Immature natural killer cell (primary cell): ENCODE measurements at regions not wholly inside any gene's neighbourhood (a gene's known extent, or its start where the extent isn't known, plus 50 kb on each side); places are given as distances from the start of the nearest gene placed in this dataset.

Experiments
- DNase-seq, 3 donors: peaks; one replicate each; pipeline ENCODE4 v3.0.0; 2022; ENCODE audit warnings: mixed read lengths in 1 of 3
- H3K27ac Mint-ChIP-seq, 6 donors: one replicate each; pipeline ENCODE4 v1.8.0; 2020; ENCODE audit warnings: mixed read lengths in 6 of 6, mild to moderate bottlenecking in 5 of 6, inconsistent platforms in 4 of 6, moderate library complexity in 3 of 6
- H3K27me3 Mint-ChIP-seq, 3 donors: one replicate each; pipeline ENCODE4 v1.8.0; 2020 to 2021; ENCODE audit warnings: low read depth in 3 of 3, mild to moderate bottlenecking in 3 of 3, mixed read lengths in 3 of 3, moderate library complexity in 3 of 3, inconsistent platforms in 1 of 3
- H3K36me3 Mint-ChIP-seq, 3 donors: one replicate each; pipeline ENCODE4 v1.8.0; 2020; ENCODE audit warnings: mixed read lengths in 3 of 3, inconsistent platforms in 2 of 3, mild to moderate bottlenecking in 2 of 3
- H3K4me1 Mint-ChIP-seq, 2 donors: one replicate each; pipeline ENCODE4 v1.8.0; 2020; ENCODE audit warnings: inconsistent platforms in 2 of 2, mild to moderate bottlenecking in 2 of 2, mixed read lengths in 2 of 2, moderate library complexity in 1 of 2
- H3K4me3 Mint-ChIP-seq, 5 donors: one replicate each; pipeline ENCODE4 v1.8.0; 2020; ENCODE audit warnings: mild to moderate bottlenecking in 5 of 5, mixed read lengths in 5 of 5, inconsistent platforms in 3 of 5, moderate library complexity in 3 of 5
- H3K9me3 Mint-ChIP-seq, 6 donors: one replicate each; pipeline ENCODE4 v1.8.0; 2020; ENCODE audit warnings: mild to moderate bottlenecking in 6 of 6, mixed read lengths in 6 of 6, inconsistent platforms in 4 of 6, moderate library complexity in 3 of 6

- H3K36me3 Mint-ChIP-seq = no peaks in the 10 kb centered on the region
- H3K27me3 Mint-ChIP-seq = no peaks in the 10 kb centered on the region
- H3K9me3 Mint-ChIP-seq = peaks cover 0 to 20% (median 4%) of the 10 kb centered on the region in 6 donors
- H3K27ac Mint-ChIP-seq = no peak overlapping the region
- no peak overlapping the region for H3K4me3 Mint-ChIP-seq
- no peak for DNase-seq
- no peaks in the 10 kb centered on the region for H3K4me1 Mint-ChIP-seq
Observed at GRCh38 chr14:83838226-83838625, 1691.7 kb upstream of the FLRT2 start.

GRCh38 chr14:83842547-83842946, 1687.4 kb upstream of the FLRT2 start:
- DNase-seq = no peak
- Mint-ChIP-seq H3K36me3 (no peaks in the 10 kb centered on the region), H3K4me3 (no peak overlapping the region), H3K27ac (no peak overlapping the region), H3K27me3 (peaks cover 0 to 1% (median 0%) of the 10 kb centered on the region in 3 donors), H3K9me3 (peaks cover 1 to 24% (median 4%) of the 10 kb centered on the region in 6 donors), H3K4me1 (no peaks in the 10 kb centered on the region)

- H3K9me3 Mint-ChIP-seq = peaks cover 0 to 17% (median 3%) of the 10 kb centered on the region in 6 donors
- no peak for DNase-seq
- no peak overlapping the region for H3K4me3 Mint-ChIP-seq
- no peaks in the 10 kb centered on the region for H3K36me3 Mint-ChIP-seq
- no peak overlapping the region for H3K27ac Mint-ChIP-seq
- no peaks in the 10 kb centered on the region for H3K4me1 Mint-ChIP-seq
- peaks cover 0 to 1% (median 0%) of the 10 kb centered on the region in 3 donors for H3K27me3 Mint-ChIP-seq
Observed at GRCh38 chr14:83847102-83847501, 1682.8 kb upstream of the FLRT2 start.

- Mint-ChIP-seq H3K36me3 (no peaks in the 10 kb centered on the region), H3K27ac (no peak overlapping the region), H3K27me3 (peaks cover 0 to 1% (median 0%) of the 10 kb centered on the region in 3 donors), H3K9me3 (peaks cover 0 to 18% (median 2%) of the 10 kb centered on the region in 6 donors), H3K4me3 (no peak overlapping the region), H3K4me1 (no peaks in the 10 kb centered on the region)
- DNase-seq = no peak
Observed at GRCh38 chr14:83850092-83850491, 1679.9 kb upstream of the FLRT2 start.

GRCh38 chr14:83856334-83856733, 1673.6 kb upstream of the FLRT2 start:
- Mint-ChIP-seq H3K27ac (no peak overlapping the region), H3K4me3 (no peak overlapping the region), H3K27me3 (no peaks in the 10 kb centered on the region), H3K4me1 (no peaks in the 10 kb centered on the region), H3K9me3 (peaks cover 3 to 20% (median 12%) of the 10 kb centered on the region in 6 donors), H3K36me3 (no peaks in the 10 kb centered on the region)
- no peak for DNase-seq

GRCh38 chr14:83860631-83861155, 1669.3 kb upstream of the FLRT2 start:
- no peaks in the 10 kb centered on the region for H3K4me1 Mint-ChIP-seq
- H3K9me3 Mint-ChIP-seq = peaks cover 3 to 15% (median 10%) of the 10 kb centered on the region in 6 donors
- no peaks in the 10 kb centered on the region for H3K27me3 Mint-ChIP-seq
- no peak overlapping the region for H3K4me3 Mint-ChIP-seq
- no peaks in the 10 kb centered on the region for H3K36me3 Mint-ChIP-seq
- no peak for DNase-seq
- H3K27ac Mint-ChIP-seq = no peak overlapping the region

- DNase-seq = no peak
- Mint-ChIP-seq H3K27ac (no peak overlapping the region), H3K27me3 (no peaks in the 10 kb centered on the region), H3K36me3 (no peaks in the 10 kb centered on the region), H3K9me3 (peaks cover 5 to 28% (median 10%) of the 10 kb centered on the region in 6 donors), H3K4me3 (no peak overlapping the region), H3K4me1 (no peaks in the 10 kb centered on the region)
Observed at GRCh38 chr14:83863042-83863774, 1666.7 kb upstream of the FLRT2 start.

GRCh38 chr14:83864106-83864505, 1665.8 kb upstream of the FLRT2 start:
- Mint-ChIP-seq H3K36me3 (no peaks in the 10 kb centered on the region), H3K4me3 (no peak overlapping the region), H3K9me3 (peaks cover 2 to 22% (median 7%) of the 10 kb centered on the region in 6 donors), H3K27ac (no peak overlapping the region), H3K4me1 (no peaks in the 10 kb centered on the region), H3K27me3 (no peaks in the 10 kb centered on the region)
- no peak for DNase-seq

GRCh38 chr14:83867566-83868225, 1662.2 kb upstream of the FLRT2 start:
- Mint-ChIP-seq H3K27me3 (no peaks in the 10 kb centered on the region), H3K4me1 (no peaks in the 10 kb centered on the region), H3K27ac (no peak overlapping the region), H3K36me3 (no peaks in the 10 kb centered on the region), H3K9me3 (peaks cover 0 to 17% (median 5%) of the 10 kb centered on the region in 6 donors), H3K4me3 (no peak overlapping the region)
- no peak for DNase-seq

GRCh38 chr14:83870546-83871270, 1659.2 kb upstream of the FLRT2 start:
- no peak for DNase-seq
- Mint-ChIP-seq H3K36me3 (no peaks in the 10 kb centered on the region), H3K9me3 (peaks cover 2 to 21% (median 4%) of the 10 kb centered on the region in 6 donors), H3K27ac (no peak overlapping the region), H3K27me3 (no peaks in the 10 kb centered on the region), H3K4me3 (no peak overlapping the region), H3K4me1 (no peaks in the 10 kb centered on the region)

- no peak for DNase-seq
- Mint-ChIP-seq H3K36me3 (no peaks in the 10 kb centered on the region), H3K4me3 (no peak overlapping the region), H3K27me3 (peaks cover 0 to 3% (median 2%) of the 10 kb centered on the region in 3 donors), H3K27ac (no peak overlapping the region), H3K9me3 (peaks cover 0 to 8% (median 5%) of the 10 kb centered on the region in 6 donors), H3K4me1 (no peaks in the 10 kb centered on the region)
Observed at GRCh38 chr14:83873669-83874068, 1656.3 kb upstream of the FLRT2 start.

- no peak overlapping the region for H3K4me3 Mint-ChIP-seq
- H3K9me3 Mint-ChIP-seq = peaks cover 0 to 8% (median 6%) of the 10 kb centered on the region in 6 donors
- H3K27me3 Mint-ChIP-seq = peaks cover 0 to 5% (median 2%) of the 10 kb centered on the region in 3 donors
- H3K36me3 Mint-ChIP-seq = no peaks in the 10 kb centered on the region
- DNase-seq = no peak
- no peak overlapping the region for H3K27ac Mint-ChIP-seq
- H3K4me1 Mint-ChIP-seq = no peaks in the 10 kb centered on the region
Observed at GRCh38 chr14:83874662-83875061, 1655.3 kb upstream of the FLRT2 start.

- H3K4me3 Mint-ChIP-seq = no peak overlapping the region
- no peak for DNase-seq
- H3K27ac Mint-ChIP-seq = no peak overlapping the region
- no peaks in the 10 kb centered on the region for H3K4me1 Mint-ChIP-seq
- H3K27me3 Mint-ChIP-seq = peaks cover 0 to 3% (median 0%) of the 10 kb centered on the region in 3 donors
- H3K36me3 Mint-ChIP-seq = no peaks in the 10 kb centered on the region
- peaks cover 0 to 25% (median 9%) of the 10 kb centered on the region in 6 donors for H3K9me3 Mint-ChIP-seq
Observed at GRCh38 chr14:83883732-83884131, 1646.2 kb upstream of the FLRT2 start.

GRCh38 chr14:83885837-83886293, 1644.1 kb upstream of the FLRT2 start:
- no peaks in the 10 kb centered on the region for H3K27me3 Mint-ChIP-seq
- no peaks in the 10 kb centered on the region for H3K4me1 Mint-ChIP-seq
- DNase-seq = no peak
- no peaks in the 10 kb centered on the region for H3K36me3 Mint-ChIP-seq
- H3K9me3 Mint-ChIP-seq = peaks cover 0 to 19% (median 4%) of the 10 kb centered on the region in 6 donors
- no peak overlapping the region for H3K4me3 Mint-ChIP-seq
- no peak overlapping the region for H3K27ac Mint-ChIP-seq
